PC-9 (cell line): ENCODE measurements at regions not wholly inside any gene's neighbourhood (a gene's known extent, or its start where the extent isn't known, plus 50 kb on each side); places are given as distances from the start of the nearest gene placed in this dataset.

Experiments used
- BruUV-seq: library from RNA; stranded (reverse); fragments of 400-500 nt; replicated peaks from 2 replicates; lab custom pipeline; 2021; lab: Mats Ljungman, UMichigan
- CTCF ChIA-PET: fragments of 300-600 bp; sonication (Branson Sonifier 250); formaldehyde crosslinking; loops from one replicate; lab custom pipeline; 2022; ENCODE audit warnings: antibody characterized with exemption; lab: Charles Lee
- POLR2A ChIA-PET: fragments of 300-600 bp; sonication (Branson Sonifier 250); formaldehyde crosslinking; loops from one replicate; lab custom pipeline; 2022; ENCODE audit warnings: antibody characterized with exemption; ENCODE audit not compliant: unreplicated experiment; lab: Charles Lee
- DNase-seq, 2 experiments: peaks; one replicate each; pipeline versions ENCODE4 v3.0.0 to v3.0.0-alpha.2; 2015 to 2022; ENCODE audit warnings: mixed read lengths in 1 of 2
- H2AFZ ChIP-seq: fragments of 200-600 bp; sonication (generic); 2 replicates; pipeline ENCODE4 v1.8.1; 2017; ENCODE audit warnings: antibody characterized with exemption
- H3F3A ChIP-seq: fragments of 200-600 bp; sonication (generic); 2 replicates; pipeline ENCODE4 v1.8.1; 2017; ENCODE audit warnings: antibody characterized with exemption, mild to moderate bottlenecking, low read depth; ENCODE audit not compliant: insufficient read depth
- H3K27ac ChIP-seq: fragments of 200-600 bp; sonication (generic); 2 replicates; pipeline ENCODE4 v1.6.1; 2016; ENCODE audit warnings: mixed run types
- H3K27me3 ChIP-seq: fragments of 200-600 bp; sonication (generic); 2 replicates; pipeline ENCODE4 v1.6.1; 2016; ENCODE audit warnings: low read depth, mixed run types; ENCODE audit not compliant: insufficient read depth
- H3K36me3 ChIP-seq: fragments of 200-600 bp; sonication (generic); 2 replicates; pipeline ENCODE4 v1.6.1; 2016; ENCODE audit warnings: low read depth, mixed run types
- H3K4me1 ChIP-seq: fragments of 200-600 bp; sonication (generic); replicated peaks from 2 replicates; pipeline ENCODE4 v1.6.1; 2016; ENCODE audit warnings: mixed run types; ENCODE audit not compliant: insufficient read depth
- H3K4me2 ChIP-seq: fragments of 200-600 bp; sonication (generic); 2 replicates; pipeline ENCODE4 v1.6.1; 2017; ENCODE audit warnings: mixed run types
- H3K4me3 ChIP-seq: fragments of 200-600 bp; sonication (generic); 2 replicates; pipeline ENCODE4 v1.6.1; 2016; ENCODE audit warnings: mixed run types
- H3K79me2 ChIP-seq: fragments of 200-600 bp; sonication (generic); 2 replicates; pipeline ENCODE4 v1.6.1; 2017; ENCODE audit warnings: low read depth, mixed run types
- H3K9me2 ChIP-seq: fragments of 200-600 bp; sonication (generic); 2 replicates; pipeline ENCODE4 v1.8.1; 2017; ENCODE audit warnings: mild to moderate bottlenecking; ENCODE audit not compliant: insufficient read depth
- H3K9me3 ChIP-seq: fragments of 200-600 bp; sonication (generic); 2 replicates; pipeline ENCODE4 v1.8.1; 2016; ENCODE audit warnings: low read depth; ENCODE audit not compliant: insufficient read depth
- H4K20me1 ChIP-seq: fragments of 200-600 bp; sonication (generic); 2 replicates; pipeline ENCODE4 v1.8.1; 2017; ENCODE audit not compliant: insufficient read depth
- EZH2 ChIP-seq: fragments of 200-600 bp; sonication (generic); IDR thresholded peaks from 2 replicates; pipeline ENCODE4 v1.8.0; 2017; ENCODE audit warnings: antibody characterized with exemption, low read depth
- intact Hi-C: fragments of 100-400 bp; cut with micrococcal nuclease; formaldehyde crosslinking; loops from one replicate; pipeline ENCODE4 v1.10.0; 2022; ENCODE audit not compliant: unreplicated experiment
- TF ChIP-seq, protein P1 (sequence below): fragments of 200-600 bp; sonication (generic); conservative IDR thresholded peaks from 2 replicates; pipeline ENCODE4 v1.6.1; 2017; ENCODE audit warnings: mixed run types, antibody characterized with exemption, mild to moderate bottlenecking, moderate library complexity

DNA sequence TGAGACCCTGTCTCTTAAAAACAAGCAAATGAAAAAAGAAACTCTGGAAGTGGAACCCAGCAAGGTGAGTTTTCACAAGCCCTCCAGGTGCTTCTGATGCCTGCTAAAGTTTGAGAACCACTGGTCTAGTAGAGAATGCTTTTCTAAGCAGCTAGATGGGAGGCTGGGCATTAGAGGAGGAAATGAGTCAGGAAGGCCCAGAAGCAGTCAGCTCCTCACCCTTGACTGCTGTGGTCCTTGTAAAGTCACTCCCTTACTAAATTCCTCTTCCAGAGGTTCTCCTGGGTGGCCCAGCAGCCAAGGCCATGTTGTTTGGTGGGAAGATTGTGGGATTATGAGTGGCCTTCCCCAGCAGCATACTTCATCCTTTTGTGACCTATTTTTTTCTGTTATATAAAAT is 52.0 kb upstream of the FYN start:
- CTCF ChIA-PET: no interaction called here
- Histone ChIP-seq H3K79me2 (no peaks in the 10 kb centered on the region), H3K27me3 (no peaks in the 10 kb centered on the region), H3K36me3 (no peaks in the 10 kb centered on the region), H2AFZ (no peak overlapping the region), H3F3A (no peaks in the 10 kb centered on the region), H3K4me3 (no peak overlapping the region), H3K4me1 (peaks cover 20% of the 10 kb centered on the region), H4K20me1 (no peaks in the 10 kb centered on the region), H3K9me2 (no peaks in the 10 kb centered on the region), H3K27ac (no peak overlapping the region), H3K9me3 (no peaks in the 10 kb centered on the region; the same call in 1 of the 2 replicates), H3K4me2 (no peak overlapping the region)
- POLR2A ChIA-PET: interaction anchor here (0.6 kb wide), 1 partner anchor 276 kb away, joined by 3 read pairs; no protein-coding TSS in a partner anchor
- TF ChIP-seq, protein P1, sequence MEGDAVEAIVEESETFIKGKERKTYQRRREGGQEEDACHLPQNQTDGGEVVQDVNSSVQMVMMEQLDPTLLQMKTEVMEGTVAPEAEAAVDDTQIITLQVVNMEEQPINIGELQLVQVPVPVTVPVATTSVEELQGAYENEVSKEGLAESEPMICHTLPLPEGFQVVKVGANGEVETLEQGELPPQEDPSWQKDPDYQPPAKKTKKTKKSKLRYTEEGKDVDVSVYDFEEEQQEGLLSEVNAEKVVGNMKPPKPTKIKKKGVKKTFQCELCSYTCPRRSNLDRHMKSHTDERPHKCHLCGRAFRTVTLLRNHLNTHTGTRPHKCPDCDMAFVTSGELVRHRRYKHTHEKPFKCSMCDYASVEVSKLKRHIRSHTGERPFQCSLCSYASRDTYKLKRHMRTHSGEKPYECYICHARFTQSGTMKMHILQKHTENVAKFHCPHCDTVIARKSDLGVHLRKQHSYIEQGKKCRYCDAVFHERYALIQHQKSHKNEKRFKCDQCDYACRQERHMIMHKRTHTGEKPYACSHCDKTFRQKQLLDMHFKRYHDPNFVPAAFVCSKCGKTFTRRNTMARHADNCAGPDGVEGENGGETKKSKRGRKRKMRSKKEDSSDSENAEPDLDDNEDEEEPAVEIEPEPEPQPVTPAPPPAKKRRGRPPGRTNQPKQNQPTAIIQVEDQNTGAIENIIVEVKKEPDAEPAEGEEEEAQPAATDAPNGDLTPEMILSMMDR: no peak
- TF ChIP-seq EZH2: no peak
- BruUV-seq: no TSS peak
- intact Hi-C loops: no loop called here
- DNase-seq: no peak

DNA sequence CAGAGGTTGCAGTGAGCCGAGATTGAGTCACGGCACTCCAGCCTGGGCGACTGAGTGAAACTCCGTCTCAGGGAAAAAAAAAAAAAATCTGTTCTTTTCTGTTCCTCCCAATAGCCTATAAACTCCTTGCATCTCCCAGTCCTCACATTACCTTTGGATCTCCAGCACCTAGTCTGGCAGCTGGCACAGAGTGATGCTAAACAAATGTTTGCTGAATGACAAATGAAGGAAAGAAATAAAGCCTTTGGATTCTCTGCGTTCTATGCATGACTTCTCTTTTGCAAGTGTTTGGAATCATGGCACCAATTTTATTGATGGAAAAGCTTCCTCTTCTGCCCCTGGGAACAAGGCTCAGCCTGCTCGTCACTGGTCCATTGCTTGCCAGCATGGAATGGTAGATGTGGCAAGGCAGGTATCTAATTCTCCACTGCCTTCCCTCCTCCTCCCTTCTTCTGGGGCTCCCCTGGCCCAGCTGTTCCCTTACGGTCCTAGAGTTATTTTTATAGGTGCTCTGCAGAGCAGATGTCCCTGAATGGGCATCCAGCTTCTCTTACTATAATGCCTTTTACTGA is 53.6 kb upstream of the FYN start:
- Histone ChIP-seq H3K4me3 (no peak overlapping the region), H3F3A (no peaks in the 10 kb centered on the region), H3K9me3 (peaks cover 2% of the 10 kb centered on the region; the same call in 1 of the 2 replicates), H2AFZ (no peak overlapping the region), H3K79me2 (no peaks in the 10 kb centered on the region), H3K36me3 (no peaks in the 10 kb centered on the region), H3K27me3 (no peaks in the 10 kb centered on the region), H3K9me2 (no peaks in the 10 kb centered on the region), H3K4me1 (peaks cover 20% of the 10 kb centered on the region), H3K27ac (no peak overlapping the region), H3K4me2 (no peak overlapping the region), H4K20me1 (no peaks in the 10 kb centered on the region)
- TF ChIP-seq, protein P1: no peak
- no peak for TF ChIP-seq EZH2
- intact Hi-C loops: no loop called here
- no TSS peak for BruUV-seq
- peak in 1 of 2 experiments; percentile 52 for DNase-seq
- POLR2A ChIA-PET: no interaction called here
- CTCF ChIA-PET: no interaction called here

DNA sequence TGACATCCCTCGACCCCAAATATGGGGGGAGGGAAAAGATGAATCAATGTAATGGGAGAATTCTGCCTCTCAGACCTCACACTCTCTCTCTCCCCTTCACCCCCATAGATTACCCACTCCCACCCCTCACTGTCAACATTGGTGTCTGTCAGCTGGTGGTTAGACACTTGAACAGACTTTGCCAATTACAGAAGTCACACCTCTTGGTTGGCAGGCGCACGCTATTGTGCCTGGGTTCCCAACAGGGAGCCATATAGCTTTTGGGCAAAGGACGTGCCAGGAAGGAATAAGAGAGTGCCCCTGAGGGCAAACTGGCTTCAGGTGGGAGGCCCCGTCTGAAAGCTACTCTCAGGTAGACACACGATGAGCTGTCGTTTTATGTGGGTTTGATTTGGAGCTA is 54.1 kb upstream of the FYN start:
- no peak for DNase-seq
- no peak overlapping the region for H3K4me3 ChIP-seq
- H3K9me2 ChIP-seq: no peaks in the 10 kb centered on the region
- no peaks in the 10 kb centered on the region for H3K79me2 ChIP-seq
- H3K4me1 ChIP-seq: peaks cover 17% of the 10 kb centered on the region
- H3K4me2 ChIP-seq: no peak overlapping the region
- BruUV-seq: no TSS peak
- no peaks in the 10 kb centered on the region for H3K27me3 ChIP-seq
- TF ChIP-seq, protein P1: no peak
- TF ChIP-seq EZH2: no peak
- H3K36me3 ChIP-seq: no peaks in the 10 kb centered on the region
- no peak overlapping the region for H3K27ac ChIP-seq
- CTCF ChIA-PET: no interaction called here
- peaks cover 7% of the 10 kb centered on the region; the same call in 1 of the 2 replicates for H3K9me3 ChIP-seq
- H2AFZ ChIP-seq: no peak overlapping the region
- POLR2A ChIA-PET: no interaction called here
- intact Hi-C loops: no loop called here
- H3F3A ChIP-seq: no peaks in the 10 kb centered on the region
- no peaks in the 10 kb centered on the region for H4K20me1 ChIP-seq
